Immature natural killer cell (primary cell): ENCODE measurements at regions not wholly inside any gene's neighbourhood (a gene's known extent, or its start where the extent isn't known, plus 50 kb on each side); places are given as distances from the start of the nearest gene placed in this dataset.

Experiments
- DNase-seq, 3 donors: peaks; one replicate each; pipeline ENCODE4 v3.0.0; 2022; ENCODE audit warnings: mixed read lengths in 1 of 3
- H3K27ac Mint-ChIP-seq, 6 donors: one replicate each; pipeline ENCODE4 v1.8.0; 2020; ENCODE audit warnings: mixed read lengths in 6 of 6, mild to moderate bottlenecking in 5 of 6, inconsistent platforms in 4 of 6, moderate library complexity in 3 of 6
- H3K27me3 Mint-ChIP-seq, 3 donors: one replicate each; pipeline ENCODE4 v1.8.0; 2020 to 2021; ENCODE audit warnings: low read depth in 3 of 3, mild to moderate bottlenecking in 3 of 3, mixed read lengths in 3 of 3, moderate library complexity in 3 of 3, inconsistent platforms in 1 of 3
- H3K36me3 Mint-ChIP-seq, 3 donors: one replicate each; pipeline ENCODE4 v1.8.0; 2020; ENCODE audit warnings: mixed read lengths in 3 of 3, inconsistent platforms in 2 of 3, mild to moderate bottlenecking in 2 of 3
- H3K4me1 Mint-ChIP-seq, 2 donors: one replicate each; pipeline ENCODE4 v1.8.0; 2020; ENCODE audit warnings: inconsistent platforms in 2 of 2, mild to moderate bottlenecking in 2 of 2, mixed read lengths in 2 of 2, moderate library complexity in 1 of 2
- H3K4me3 Mint-ChIP-seq, 5 donors: one replicate each; pipeline ENCODE4 v1.8.0; 2020; ENCODE audit warnings: mild to moderate bottlenecking in 5 of 5, mixed read lengths in 5 of 5, inconsistent platforms in 3 of 5, moderate library complexity in 3 of 5
- H3K9me3 Mint-ChIP-seq, 6 donors: one replicate each; pipeline ENCODE4 v1.8.0; 2020; ENCODE audit warnings: mild to moderate bottlenecking in 6 of 6, mixed read lengths in 6 of 6, inconsistent platforms in 4 of 6, moderate library complexity in 3 of 6

DNA sequence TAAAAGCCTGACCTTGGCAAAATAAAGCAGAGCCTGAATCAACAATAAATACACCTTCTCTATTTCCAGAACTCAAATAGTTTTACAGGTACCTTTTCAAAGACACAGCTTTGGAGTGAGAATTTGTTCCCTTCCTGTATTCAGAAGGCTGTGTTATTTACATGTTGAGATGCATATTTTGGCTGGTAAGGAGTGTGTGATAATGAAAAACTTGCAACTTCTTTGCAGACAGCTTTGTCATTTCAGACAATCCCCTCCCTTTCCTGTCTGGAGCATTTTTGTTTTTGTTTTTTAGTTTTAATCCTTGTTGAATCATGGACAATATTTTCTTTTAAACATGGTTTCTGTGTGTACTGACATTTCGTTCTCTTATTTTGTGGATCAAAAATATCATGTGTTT, 493.8 kb downstream of the FAT4 start:
- Mint-ChIP-seq H3K9me3 (peaks cover 0 to 10% (median under 1%) of the 10 kb centered on the region in 6 donors), H3K36me3 (no peaks in the 10 kb centered on the region), H3K4me1 (no peaks in the 10 kb centered on the region), H3K4me3 (no peak overlapping the region), H3K27me3 (no peaks in the 10 kb centered on the region), H3K27ac (no peak overlapping the region)
- DNase-seq: no peak

DNA sequence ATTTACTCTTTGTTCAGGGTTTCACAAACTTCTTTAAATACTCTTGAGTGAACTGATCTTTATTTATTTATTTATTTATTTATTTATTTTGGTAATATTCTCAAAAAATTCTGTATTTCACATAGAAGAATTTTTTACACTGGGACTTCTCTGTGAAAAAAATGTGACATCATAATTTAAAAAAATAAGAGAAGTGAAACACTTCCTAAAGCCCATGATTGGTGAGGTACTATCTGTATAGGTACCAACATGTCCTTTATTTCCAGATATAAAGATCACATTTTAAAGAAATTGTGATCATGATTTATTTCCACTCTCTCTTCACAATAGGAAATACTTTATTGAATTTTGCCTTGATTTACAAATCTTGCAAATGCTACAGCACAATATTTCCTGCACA, 497.1 kb downstream of the FAT4 start:
- no peak for DNase-seq
- H3K27me3 Mint-ChIP-seq: no peaks in the 10 kb centered on the region
- no peaks in the 10 kb centered on the region for H3K36me3 Mint-ChIP-seq
- H3K4me1 Mint-ChIP-seq: no peaks in the 10 kb centered on the region
- H3K9me3 Mint-ChIP-seq: peaks cover 0 to 16% (median 8%) of the 10 kb centered on the region in 6 donors
- H3K27ac Mint-ChIP-seq: no peak overlapping the region
- no peak overlapping the region for H3K4me3 Mint-ChIP-seq

GRCh38 chr4:125826801-125827695, 512.3 kb downstream of the FAT4 start:
- peaks cover 0 to 3% (median 0%) of the 10 kb centered on the region in 6 donors for H3K9me3 Mint-ChIP-seq
- no peaks in the 10 kb centered on the region for H3K36me3 Mint-ChIP-seq
- no peak for DNase-seq
- no peaks in the 10 kb centered on the region for H3K4me1 Mint-ChIP-seq
- H3K27ac Mint-ChIP-seq: no peak overlapping the region
- H3K4me3 Mint-ChIP-seq: no peak overlapping the region
- H3K27me3 Mint-ChIP-seq: no peaks in the 10 kb centered on the region

DNA sequence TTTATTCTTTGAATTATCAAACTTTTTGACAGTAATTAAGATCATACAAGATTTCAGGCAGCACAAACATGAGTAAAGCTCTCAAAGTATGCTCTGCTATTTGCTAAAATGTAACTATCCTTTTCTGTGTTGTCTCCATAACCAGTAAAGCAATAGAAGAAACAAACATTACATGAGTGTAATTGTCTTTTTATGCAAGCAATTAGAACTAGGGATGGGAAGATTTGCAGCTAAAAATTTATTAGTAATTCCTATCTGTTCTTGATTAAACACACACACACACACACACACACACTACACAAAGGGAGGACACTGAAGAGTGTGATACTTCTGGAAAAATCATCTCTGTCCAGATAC, 512.9 kb downstream of the FAT4 start:
- H3K27ac Mint-ChIP-seq: no peak overlapping the region
- no peak for DNase-seq
- H3K36me3 Mint-ChIP-seq: no peaks in the 10 kb centered on the region
- H3K27me3 Mint-ChIP-seq: no peaks in the 10 kb centered on the region
- no peak overlapping the region for H3K4me3 Mint-ChIP-seq
- peaks cover 0 to 3% (median 0%) of the 10 kb centered on the region in 6 donors for H3K9me3 Mint-ChIP-seq
- H3K4me1 Mint-ChIP-seq: no peaks in the 10 kb centered on the region

GRCh38 chr4:125828346-125828745, 513.6 kb downstream of the FAT4 start:
- H3K4me1 Mint-ChIP-seq: no peaks in the 10 kb centered on the region
- H3K36me3 Mint-ChIP-seq: no peaks in the 10 kb centered on the region
- peaks cover 0 to 4% (median 0%) of the 10 kb centered on the region in 6 donors for H3K9me3 Mint-ChIP-seq
- DNase-seq: no peak
- no peak overlapping the region for H3K27ac Mint-ChIP-seq
- H3K4me3 Mint-ChIP-seq: no peak overlapping the region
- no peaks in the 10 kb centered on the region for H3K27me3 Mint-ChIP-seq

DNA sequence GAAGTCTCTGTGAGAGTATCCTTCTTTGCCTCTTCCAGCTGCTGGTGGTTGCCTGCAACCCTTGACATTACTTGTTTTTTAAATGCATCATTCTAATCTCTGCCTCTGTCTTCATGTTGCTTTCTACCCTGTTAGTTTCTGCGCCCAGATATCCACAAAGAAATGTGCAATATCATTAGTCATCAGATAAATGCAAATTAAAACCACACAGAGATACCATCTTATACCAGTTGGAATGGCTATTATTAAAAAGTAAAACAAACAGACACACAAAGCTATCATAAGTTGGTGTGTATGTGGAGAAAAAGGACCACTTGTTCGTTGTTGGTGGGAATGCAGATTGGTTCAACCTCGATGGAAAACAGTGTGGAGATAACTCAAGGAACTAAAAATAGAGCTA, 517.4 kb downstream of the FAT4 start:
- no peaks in the 10 kb centered on the region for H3K4me1 Mint-ChIP-seq
- no peak for DNase-seq
- no peaks in the 10 kb centered on the region for H3K36me3 Mint-ChIP-seq
- H3K4me3 Mint-ChIP-seq: no peak overlapping the region
- peaks cover 0 to 8% (median 3%) of the 10 kb centered on the region in 6 donors for H3K9me3 Mint-ChIP-seq
- H3K27me3 Mint-ChIP-seq: peaks cover 0 to 3% (median 0%) of the 10 kb centered on the region in 3 donors
- no peak overlapping the region for H3K27ac Mint-ChIP-seq

DNA sequence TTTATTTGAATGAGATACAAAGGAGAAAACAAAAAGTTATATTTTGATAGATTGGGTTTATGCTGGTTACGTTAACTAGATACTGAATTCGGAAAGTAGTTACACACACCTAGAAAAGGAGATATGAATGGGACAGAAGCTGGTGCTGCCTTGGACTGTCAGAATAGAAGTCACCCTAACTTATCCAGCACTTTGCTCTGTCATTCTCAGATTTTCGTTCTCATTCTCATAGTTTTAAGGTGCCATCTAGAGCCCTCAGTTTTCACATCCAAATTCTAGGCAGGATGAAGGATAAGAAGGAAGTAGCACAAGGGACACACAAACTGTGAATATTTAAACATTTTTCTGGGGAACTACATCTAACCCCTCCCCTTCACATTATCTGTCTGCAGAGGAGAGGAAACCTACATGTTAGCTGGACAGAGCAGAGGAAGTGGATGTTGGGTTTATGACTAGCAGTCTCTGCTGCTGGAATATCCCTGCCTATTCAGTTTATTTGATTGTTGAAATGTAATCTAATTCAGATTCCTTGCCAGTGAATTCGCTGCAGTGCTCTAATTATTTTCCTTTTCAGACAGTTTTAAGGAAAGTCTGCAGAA, 521.9 kb downstream of the FAT4 start:
- Mint-ChIP-seq H3K36me3 (no peaks in the 10 kb centered on the region), H3K27me3 (peaks cover 0 to 3% (median 0%) of the 10 kb centered on the region in 3 donors), H3K27ac (no peak overlapping the region), H3K4me1 (no peaks in the 10 kb centered on the region), H3K4me3 (no peak overlapping the region), H3K9me3 (peaks cover 0 to 11% (median 3%) of the 10 kb centered on the region in 6 donors)
- no peak for DNase-seq

- H3K4me1 Mint-ChIP-seq: no peaks in the 10 kb centered on the region
- H3K36me3 Mint-ChIP-seq: no peaks in the 10 kb centered on the region
- no peak for DNase-seq
- H3K9me3 Mint-ChIP-seq: peaks cover 0 to 11% (median 3%) of the 10 kb centered on the region in 6 donors
- H3K4me3 Mint-ChIP-seq: no peak overlapping the region
- no peak overlapping the region for H3K27ac Mint-ChIP-seq
- H3K27me3 Mint-ChIP-seq: peaks cover 0 to 3% (median 0%) of the 10 kb centered on the region in 3 donors
These were observed 522.9 kb downstream of the FAT4 start for GRCh38 chr4:125837493-125838201.

- H3K9me3 Mint-ChIP-seq: peaks cover 0 to 11% (median 3%) of the 10 kb centered on the region in 6 donors
- H3K4me1 Mint-ChIP-seq: no peaks in the 10 kb centered on the region
- no peak overlapping the region for H3K4me3 Mint-ChIP-seq
- peaks cover 0 to 3% (median 0%) of the 10 kb centered on the region in 3 donors for H3K27me3 Mint-ChIP-seq
- H3K36me3 Mint-ChIP-seq: no peaks in the 10 kb centered on the region
- DNase-seq: no peak
- H3K27ac Mint-ChIP-seq: no peak overlapping the region
These were observed 523.4 kb downstream of the FAT4 start for GRCh38 chr4:125838202-125838601.

- Mint-ChIP-seq H3K4me3 (no peak overlapping the region), H3K36me3 (no peaks in the 10 kb centered on the region), H3K9me3 (peaks cover 0 to 11% (median 4%) of the 10 kb centered on the region in 6 donors), H3K4me1 (no peaks in the 10 kb centered on the region), H3K27ac (no peak overlapping the region), H3K27me3 (peaks cover 0 to 2% (median 0%) of the 10 kb centered on the region in 3 donors)
- no peak for DNase-seq
These were observed 524.2 kb downstream of the FAT4 start for GRCh38 chr4:125838924-125839323.

GRCh38 chr4:125843947-125844346, 529.2 kb downstream of the FAT4 start:
- Mint-ChIP-seq H3K4me3 (no peak overlapping the region), H3K27ac (no peak overlapping the region), H3K4me1 (no peaks in the 10 kb centered on the region), H3K9me3 (peaks cover 0 to 6% (median 0%) of the 10 kb centered on the region in 6 donors), H3K36me3 (no peaks in the 10 kb centered on the region), H3K27me3 (no peaks in the 10 kb centered on the region)
- DNase-seq: no peak

- H3K4me1 Mint-ChIP-seq: no peaks in the 10 kb centered on the region
- no peak for DNase-seq
- H3K4me3 Mint-ChIP-seq: no peak overlapping the region
- peaks cover 0 to 11% (median 5%) of the 10 kb centered on the region in 6 donors for H3K9me3 Mint-ChIP-seq
- H3K36me3 Mint-ChIP-seq: no peaks in the 10 kb centered on the region
- no peaks in the 10 kb centered on the region for H3K27me3 Mint-ChIP-seq
- no peak overlapping the region for H3K27ac Mint-ChIP-seq
These were observed 532.8 kb downstream of the FAT4 start for GRCh38 chr4:125847518-125847917.

DNA sequence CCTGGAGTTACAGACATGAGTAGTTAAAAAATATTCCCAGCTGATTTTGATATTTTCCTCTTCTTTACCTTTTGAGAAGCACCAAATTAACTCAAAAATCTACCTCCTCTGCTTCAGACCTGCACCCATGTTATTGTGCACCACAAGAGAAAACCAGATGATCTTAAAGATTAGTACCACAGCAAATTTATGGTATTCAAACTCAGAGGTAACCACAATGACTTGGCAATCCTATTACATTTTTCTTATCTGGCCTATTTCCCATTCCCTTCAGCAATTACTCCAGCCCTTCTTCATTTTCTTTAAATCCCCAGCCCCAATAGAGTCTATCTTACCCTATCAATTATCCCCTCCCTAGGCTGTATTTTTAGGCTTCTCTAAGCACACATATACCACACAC, 535.1 kb downstream of the FAT4 start:
- DNase-seq: no peak
- no peaks in the 10 kb centered on the region for H3K36me3 Mint-ChIP-seq
- H3K27ac Mint-ChIP-seq: no peak overlapping the region
- H3K4me3 Mint-ChIP-seq: no peak overlapping the region
- peaks cover 0 to 8% (median 4%) of the 10 kb centered on the region in 6 donors for H3K9me3 Mint-ChIP-seq
- H3K4me1 Mint-ChIP-seq: no peaks in the 10 kb centered on the region
- H3K27me3 Mint-ChIP-seq: no peaks in the 10 kb centered on the region
